ENCODE measurements at regions not wholly inside any gene's neighbourhood (a gene's known extent, or its start where the extent isn't known, plus 50 kb on each side); places are given as distances from the start of the nearest gene placed in this dataset.

DNA sequence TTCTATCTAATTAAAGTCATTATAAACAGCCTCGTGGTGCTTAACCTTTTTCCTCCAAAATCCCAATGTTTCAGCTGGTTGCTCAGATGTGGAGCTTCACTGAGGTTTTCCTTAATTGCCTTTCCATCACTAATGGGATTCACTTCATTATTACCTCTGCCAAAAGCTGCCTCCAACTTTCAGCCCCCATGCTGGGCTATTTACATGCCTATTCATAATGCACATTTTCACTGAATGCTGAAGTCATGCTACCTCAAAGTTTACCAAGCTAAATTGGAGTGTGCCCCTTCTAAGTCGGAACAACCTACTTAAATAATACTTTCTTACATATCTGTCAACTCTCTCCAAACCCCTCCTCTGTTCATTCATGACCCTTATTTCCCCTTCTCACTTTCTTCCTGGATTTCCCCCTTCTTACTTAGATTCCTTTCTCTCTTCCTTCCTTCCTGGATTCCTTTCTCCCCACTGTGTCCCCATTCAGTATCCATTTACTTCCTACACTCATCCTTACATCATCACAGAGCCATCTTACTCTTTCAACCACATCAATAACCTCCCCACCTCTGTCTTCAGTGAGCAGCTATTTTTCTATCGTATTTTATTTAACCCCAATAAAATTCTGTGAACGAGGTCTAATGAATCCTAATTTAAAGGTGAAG, 887.3 kb upstream of the TENM4 start:
- TF ChIP-seq, protein P1, sequence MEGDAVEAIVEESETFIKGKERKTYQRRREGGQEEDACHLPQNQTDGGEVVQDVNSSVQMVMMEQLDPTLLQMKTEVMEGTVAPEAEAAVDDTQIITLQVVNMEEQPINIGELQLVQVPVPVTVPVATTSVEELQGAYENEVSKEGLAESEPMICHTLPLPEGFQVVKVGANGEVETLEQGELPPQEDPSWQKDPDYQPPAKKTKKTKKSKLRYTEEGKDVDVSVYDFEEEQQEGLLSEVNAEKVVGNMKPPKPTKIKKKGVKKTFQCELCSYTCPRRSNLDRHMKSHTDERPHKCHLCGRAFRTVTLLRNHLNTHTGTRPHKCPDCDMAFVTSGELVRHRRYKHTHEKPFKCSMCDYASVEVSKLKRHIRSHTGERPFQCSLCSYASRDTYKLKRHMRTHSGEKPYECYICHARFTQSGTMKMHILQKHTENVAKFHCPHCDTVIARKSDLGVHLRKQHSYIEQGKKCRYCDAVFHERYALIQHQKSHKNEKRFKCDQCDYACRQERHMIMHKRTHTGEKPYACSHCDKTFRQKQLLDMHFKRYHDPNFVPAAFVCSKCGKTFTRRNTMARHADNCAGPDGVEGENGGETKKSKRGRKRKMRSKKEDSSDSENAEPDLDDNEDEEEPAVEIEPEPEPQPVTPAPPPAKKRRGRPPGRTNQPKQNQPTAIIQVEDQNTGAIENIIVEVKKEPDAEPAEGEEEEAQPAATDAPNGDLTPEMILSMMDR (IDR thresholded peaks at IDR 0.05): no peak
- TF ChIP-seq POLR2A (IDR thresholded peaks at IDR 0.05): no peak

Measured in heart left ventricle (tissue), 13 donors.